ENCODE measurements at regions not wholly inside any gene's neighbourhood (a gene's known extent, or its start where the extent isn't known, plus 50 kb on each side); places are given as distances from the start of the nearest gene placed in this dataset.
"Not testable (repeated sequence)": the region's sequence is repeated elsewhere in the genome, so short reads cannot be mapped to it uniquely, and the experiment has no call there.

- DNase-seq (ENCODE audit: low read depth in 3 of 3, low spot score in 2 of 3): no peak
Observed at GRCh38 chr16:64265756-64266155, 856.1 kb downstream of the CDH11 start.

GRCh38 chr16:64260631-64261401, 861.0 kb downstream of the CDH11 start:
- not testable (repeated sequence) for DNase-seq (ENCODE audit: low read depth in 3 of 3, low spot score in 2 of 3)

- no peak for DNase-seq (ENCODE audit: low read depth in 3 of 3, low spot score in 2 of 3)
Observed at GRCh38 chr16:64254443-64255367, 867.2 kb downstream of the CDH11 start.

DNA sequence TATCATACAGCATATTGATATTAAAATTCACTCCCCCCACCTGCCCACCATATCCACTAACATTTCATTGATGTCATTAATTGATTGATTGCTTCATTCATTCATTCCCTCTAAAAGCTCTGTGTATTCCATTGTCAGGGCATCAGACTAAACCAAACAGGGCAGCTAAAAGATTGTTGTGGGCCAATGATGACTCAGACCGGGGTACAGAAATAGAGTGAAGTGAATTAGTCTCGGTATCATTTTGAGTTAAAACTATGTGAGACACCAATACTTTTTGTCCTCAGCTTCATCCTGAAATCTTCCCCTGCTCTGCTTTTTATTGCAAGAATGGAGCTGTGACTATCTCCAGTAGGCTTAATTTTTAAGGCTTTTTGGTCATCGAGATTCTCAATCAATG, 868.3 kb downstream of the CDH11 start:
- DNase-seq (ENCODE audit: low read depth in 3 of 3, low spot score in 2 of 3): no peak

GRCh38 chr16:64253096-64253495, 868.8 kb downstream of the CDH11 start:
- no peak for DNase-seq (ENCODE audit: low read depth in 3 of 3, low spot score in 2 of 3)

DNA sequence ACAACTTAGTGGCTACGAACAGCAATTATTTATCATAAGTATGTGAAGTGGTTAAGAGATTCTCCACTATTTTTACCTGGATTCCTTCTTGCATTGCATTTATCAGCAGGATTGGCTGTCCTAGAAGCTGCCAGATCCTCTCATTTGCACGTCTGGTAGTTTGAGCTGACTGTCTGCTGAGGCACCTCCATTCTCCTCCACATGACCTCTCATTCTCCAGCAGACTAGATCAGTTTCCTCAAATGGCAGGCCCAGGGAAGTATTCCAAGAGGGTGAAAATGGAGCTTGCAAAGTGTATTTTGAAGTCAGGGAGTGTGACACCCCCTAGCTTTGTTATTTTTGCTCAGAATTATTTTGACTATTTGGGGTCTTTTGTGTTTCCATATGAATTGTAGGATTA, 870.1 kb downstream of the CDH11 start:
- DNase-seq (ENCODE audit: low read depth in 3 of 3, low spot score in 2 of 3): no peak

GRCh38 chr16:64250866-64251265, 871.0 kb downstream of the CDH11 start:
- no peak for DNase-seq (ENCODE audit: low read depth in 3 of 3, low spot score in 2 of 3)

GRCh38 chr16:64242492-64242891, 879.4 kb downstream of the CDH11 start:
- DNase-seq (ENCODE audit: low read depth in 3 of 3, low spot score in 2 of 3): no peak

GRCh38 chr16:64240586-64240985, 881.3 kb downstream of the CDH11 start:
- no peak for DNase-seq (ENCODE audit: low read depth in 3 of 3, low spot score in 2 of 3)

DNA sequence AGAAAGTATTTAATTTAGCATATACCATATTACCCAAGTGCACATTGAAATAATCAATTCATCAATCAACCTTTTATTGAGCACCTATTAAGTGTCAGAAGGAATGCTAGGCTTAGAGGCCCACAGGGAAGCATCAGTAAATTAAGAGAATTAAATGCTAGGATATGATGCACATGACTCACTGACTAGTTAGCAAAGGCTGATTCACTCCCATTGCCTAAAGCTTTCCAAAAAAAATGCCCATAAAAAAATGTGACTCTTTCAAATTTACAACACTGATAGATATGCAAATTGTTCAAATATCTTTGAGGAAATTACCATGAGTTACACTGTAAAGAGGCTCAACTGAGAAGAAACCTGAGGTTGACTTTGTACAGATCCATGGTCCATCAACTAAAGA, 883.3 kb downstream of the CDH11 start:
- no peak for DNase-seq (ENCODE audit: low read depth in 3 of 3, low spot score in 2 of 3)

GRCh38 chr16:64236316-64236715, 885.5 kb downstream of the CDH11 start:
- DNase-seq (ENCODE audit: low read depth in 3 of 3, low spot score in 2 of 3): no peak

DNA sequence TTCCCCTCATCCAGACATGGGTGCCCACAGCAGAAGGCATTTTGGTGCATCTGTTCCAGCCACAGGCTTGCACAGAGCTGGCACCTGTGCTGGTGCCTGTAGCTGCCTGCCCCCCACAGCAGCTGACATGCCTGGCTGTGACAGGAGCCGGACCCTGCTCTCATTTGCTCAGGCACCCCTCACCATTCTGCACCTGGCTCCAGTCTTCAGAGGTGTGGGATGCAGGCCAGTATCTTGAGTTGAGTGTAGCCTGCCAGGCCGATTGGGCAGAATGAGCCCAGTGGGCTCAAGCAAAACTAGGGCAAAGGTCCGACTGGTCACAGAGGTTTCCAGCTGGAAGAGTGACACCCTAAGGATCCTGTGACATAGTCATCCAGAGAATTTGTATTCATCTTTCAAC, 887.7 kb downstream of the CDH11 start:
- no peak for DNase-seq (ENCODE audit: low read depth in 3 of 3, low spot score in 2 of 3)

DNA sequence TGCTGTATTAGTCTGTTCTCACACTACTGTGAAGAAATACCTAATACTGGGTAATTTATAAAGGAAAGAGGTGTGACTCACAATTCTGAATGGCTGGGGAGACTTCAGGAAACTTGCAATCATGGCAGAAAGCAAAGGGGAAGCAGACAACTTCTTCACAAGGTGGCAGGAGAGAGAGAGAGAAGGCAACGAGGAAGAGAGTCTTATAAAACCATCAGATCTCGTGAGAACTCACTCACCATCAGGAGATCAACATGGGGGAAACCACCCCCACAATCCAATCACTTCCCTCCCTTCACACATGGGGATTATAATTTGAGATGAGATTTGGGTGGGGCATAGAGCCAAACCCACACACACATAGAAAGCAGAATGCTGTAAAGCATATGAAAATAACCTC, 896.2 kb downstream of the CDH11 start:
- no peak for DNase-seq (ENCODE audit: low read depth in 3 of 3, low spot score in 2 of 3)

- DNase-seq (ENCODE audit: low read depth in 3 of 3, low spot score in 2 of 3): no peak
Observed at GRCh38 chr16:64225036-64225435, 896.8 kb downstream of the CDH11 start.

GRCh38 chr16:64217789-64218535, 903.9 kb downstream of the CDH11 start:
- DNase-seq (ENCODE audit: low read depth in 3 of 3, low spot score in 2 of 3): no peak

DNA sequence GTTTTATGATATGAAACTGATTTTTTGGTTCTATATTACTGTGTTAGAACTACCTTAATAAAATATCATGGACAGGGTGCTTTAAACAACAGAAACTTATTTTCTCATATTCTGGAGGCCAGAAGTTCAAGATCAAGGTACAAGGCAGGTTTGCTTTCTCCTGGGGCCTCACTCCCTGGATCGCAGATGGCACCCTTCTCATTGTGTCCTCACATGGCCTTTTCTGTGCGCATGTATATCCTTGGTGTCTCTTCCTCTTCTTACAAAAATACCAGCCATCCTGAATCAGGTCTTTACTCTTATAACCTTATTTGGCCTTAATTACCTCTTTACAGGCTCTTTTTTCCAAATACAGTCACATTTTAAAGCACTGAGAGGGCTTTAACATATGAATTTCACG, 906.1 kb downstream of the CDH11 start:
- DNase-seq (ENCODE audit: low read depth in 3 of 3, low spot score in 2 of 3): no peak

GRCh38 chr16:64211331-64211730, 910.5 kb downstream of the CDH11 start:
- no peak for DNase-seq (ENCODE audit: low read depth in 3 of 3, low spot score in 2 of 3)

GRCh38 chr16:64206862-64207261, 915.0 kb downstream of the CDH11 start:
- DNase-seq (ENCODE audit: low read depth in 3 of 3, low spot score in 2 of 3): no peak

- no peak for DNase-seq (ENCODE audit: low read depth in 3 of 3, low spot score in 2 of 3)
Observed at GRCh38 chr16:64203126-64203525, 918.7 kb downstream of the CDH11 start.

GRCh38 chr16:64202571-64202970, 919.3 kb downstream of the CDH11 start:
- no peak for DNase-seq (ENCODE audit: low read depth in 3 of 3, low spot score in 2 of 3)

DNA sequence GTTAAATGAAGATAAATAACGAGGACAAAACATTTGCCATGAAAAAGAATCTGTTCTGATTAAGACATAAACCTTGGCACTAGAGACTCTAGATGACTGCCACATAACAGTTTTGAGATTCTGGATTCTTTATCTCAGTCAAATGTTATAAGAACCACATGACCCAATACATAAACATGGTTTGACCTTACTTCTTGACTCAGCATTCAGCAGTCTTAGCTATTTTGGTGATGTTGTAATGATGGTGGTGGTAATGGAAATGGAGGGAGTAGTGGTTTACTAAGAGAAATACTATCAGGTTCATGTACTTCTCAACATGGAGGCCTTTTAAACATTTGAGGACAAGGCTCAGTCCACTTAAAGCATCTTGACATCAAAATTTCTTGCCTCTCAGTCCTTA, 925.4 kb downstream of the CDH11 start:
- no peak for DNase-seq (ENCODE audit: low read depth in 3 of 3, low spot score in 2 of 3)
